Omental fat pad (tissue), 3 donors: ENCODE measurements at regions not wholly inside any gene's neighbourhood (a gene's known extent, or its start where the extent isn't known, plus 50 kb on each side); places are given as distances from the start of the nearest gene placed in this dataset.

Experiments used
- ATAC-seq: fragments of 150-250 bp; one replicate; pipeline ENCODE4 v1.9.1; 2016; ENCODE audit warnings: mild to moderate bottlenecking, moderate library complexity; ENCODE audit not compliant: low FRiP score
- DNase-seq: peaks from one replicate; pipeline ENCODE4 v3.0.0-alpha.2; 2019; ENCODE audit warnings: low spot score
- CTCF ChIP-seq, 3 donors: fragments of 450-650 bp; IDR thresholded peaks; one replicate each; pipeline ENCODE4 v1.5.1; 2016 to 2017; ENCODE audit warnings: antibody characterized with exemption in 3 of 3, mild to moderate bottlenecking in 3 of 3, moderate library complexity in 2 of 3

GRCh38 chr4:28369499-28369898 is 1508.9 kb downstream of the STIM2 start:
- DNase-seq (no peak), ATAC-seq (no peak)
- TF ChIP-seq CTCF (IDR thresholded peaks at IDR 0.05): no peak

- TF ChIP-seq CTCF (IDR thresholded peaks at IDR 0.05): no peak
- DNase-seq: no peak
- ATAC-seq: no peak
These were observed 1512.5 kb downstream of the STIM2 start for GRCh38 chr4:28373191-28373590.

- DNase-seq (no peak), ATAC-seq (no peak)
- TF ChIP-seq CTCF (IDR thresholded peaks at IDR 0.05): no peak
These were observed 1513.0 kb downstream of the STIM2 start for GRCh38 chr4:28373601-28374000.

DNA sequence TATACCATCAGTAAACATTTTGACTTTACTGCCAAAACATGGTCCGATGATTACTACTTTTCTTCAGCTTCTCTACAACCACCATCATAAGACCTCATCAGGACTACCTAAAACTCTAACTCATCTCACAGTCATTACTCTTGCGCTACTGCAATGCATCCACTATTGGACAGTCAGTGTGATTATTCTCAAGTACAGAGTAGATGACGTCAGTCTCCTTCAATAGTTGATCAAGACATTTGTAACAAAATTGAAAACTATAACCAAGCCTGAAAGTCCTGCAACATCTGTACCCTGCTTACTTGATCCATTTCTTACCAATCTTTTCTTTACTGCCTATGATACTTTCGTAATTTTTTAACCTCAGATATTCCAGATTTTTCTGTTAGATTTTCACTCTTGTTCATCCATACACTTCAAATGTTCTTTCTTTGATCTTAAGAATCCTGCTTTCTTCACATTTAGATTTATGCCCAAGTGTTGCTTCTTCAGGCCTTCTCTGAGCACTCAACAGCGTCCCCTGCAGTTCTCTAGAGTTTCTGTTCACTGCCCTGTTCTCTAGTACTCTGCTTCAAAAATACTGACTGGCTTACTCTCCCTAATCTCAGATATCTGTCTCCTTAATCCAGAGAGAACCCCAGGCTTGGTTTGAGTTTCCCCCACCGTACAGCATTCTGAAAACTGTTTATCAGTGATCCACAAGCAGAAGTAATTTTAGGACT is 1517.6 kb downstream of the STIM2 start:
- ATAC-seq (no peak), DNase-seq (no peak)
- TF ChIP-seq CTCF (IDR thresholded peaks at IDR 0.05): no peak

DNA sequence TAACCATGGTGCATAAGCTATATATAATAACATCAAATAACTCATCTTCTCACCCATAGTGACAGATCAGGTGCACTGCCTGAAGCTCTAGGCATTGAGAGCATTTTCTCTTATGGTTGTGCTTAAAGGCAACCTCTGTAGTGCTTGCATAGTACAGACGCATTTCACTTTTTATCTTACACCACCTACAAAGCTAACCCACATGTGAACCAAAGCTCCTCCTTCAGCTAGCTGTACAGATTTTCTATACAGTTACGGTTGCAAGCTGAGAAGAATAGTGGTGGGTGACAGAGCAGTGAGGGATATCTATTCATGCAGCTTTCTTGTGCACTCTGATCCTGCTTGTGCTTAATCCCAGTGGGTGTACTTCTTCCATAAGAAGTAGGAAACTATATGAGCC is 1525.2 kb downstream of the STIM2 start:
- DNase-seq (no peak), ATAC-seq (no peak)
- TF ChIP-seq CTCF (IDR thresholded peaks at IDR 0.05): no peak

- ATAC-seq (no peak), DNase-seq (no peak)
- no peak for TF ChIP-seq CTCF (IDR thresholded peaks at IDR 0.05)
These were observed 1526.1 kb downstream of the STIM2 start for GRCh38 chr4:28386776-28387175.

GRCh38 chr4:28388471-28388870 is 1527.8 kb downstream of the STIM2 start:
- ATAC-seq (no peak), DNase-seq (no peak)
- TF ChIP-seq CTCF (IDR thresholded peaks at IDR 0.05): no peak
